Heart right ventricle (tissue), 16 donors: ENCODE measurements at regions not wholly inside any gene's neighbourhood (a gene's known extent, or its start where the extent isn't known, plus 50 kb on each side); places are given as distances from the start of the nearest gene placed in this dataset.

Source experiments
- ATAC-seq, 8 donors: fragments of 200-7000 bp; cut with Tn5 transposase; one replicate each; pipeline ENCODE4 v1.9.1; 2020; ENCODE audit warnings: mild to moderate bottlenecking in 8 of 8, moderate library complexity in 8 of 8, moderate number of reproducible peaks in 1 of 8
- DNase-seq, 2 donors: peaks; one replicate each; pipeline ENCODE4 v3.0.0-alpha.2; 2020
- H3K27ac ChIP-seq, 10 donors: fragments of 200-600 bp; sonication (generic) in 2 of 10; one replicate each; pipeline versions ENCODE4 v1.5.0 to v1.8.0; 2020 to 2022; ENCODE audit warnings: mild to moderate bottlenecking in 3 of 10
- H3K27me3 ChIP-seq, 7 donors: fragments of 200-600 bp; one replicate each; pipeline ENCODE4 v1.8.0; 2021 to 2022; ENCODE audit warnings: mild to moderate bottlenecking in 2 of 7
- H3K36me3 ChIP-seq, 9 donors: fragments of 200-600 bp; sonication (generic) in 1 of 9; one replicate each; pipeline versions ENCODE4 v1.5.0 to v1.8.0; 2020 to 2022; ENCODE audit warnings: mild to moderate bottlenecking in 2 of 9
- H3K4me1 ChIP-seq, 9 donors: fragments of 200-600 bp; sonication (generic) in 1 of 9; one replicate each; pipeline versions ENCODE4 v1.5.0 to v1.8.0; 2020 to 2022; ENCODE audit warnings: mild to moderate bottlenecking in 4 of 9
- H3K4me3 ChIP-seq, 10 donors: fragments of 200-600 bp; sonication (generic) in 2 of 10; one replicate each; pipeline versions ENCODE4 v1.5.0 to v1.8.0; 2020 to 2022; ENCODE audit warnings: mild to moderate bottlenecking in 7 of 10, moderate library complexity in 2 of 10
- H3K9me3 ChIP-seq, 11 donors: fragments of 200-600 bp in 10 of 11; sonication (generic) in 2 of 11; one replicate each; pipeline versions ENCODE4 v1.5.0 to v1.8.0; 2013 to 2022; ENCODE audit warnings: mild to moderate bottlenecking in 2 of 11, control low read depth in 1 of 11, moderate library complexity in 1 of 11
- WGBS, 2 donors: extraction: QIAGEN DNeasy Blood & Tissue Kit; methylation state at CpG; one replicate each; pipeline ENCODE4 v1.1.7; 2013; ENCODE audit warnings: inconsistent platforms in 1 of 2; 5-methylcytosine and 5-hydroxymethylcytosine counted together
- intact Hi-C, 10 donors: fragments of 100-400 bp; cut with DNase I; formaldehyde crosslinking; loops; one replicate each; pipeline versions ENCODE4 v1.11.1 to v1.14.2; 2022
- TF ChIP-seq, protein P1 (sequence below), 9 donors: fragments of 200-600 bp; sonication (generic) in 2 of 9; IDR thresholded peaks; one replicate each; pipeline versions ENCODE4 v1.5.0 to v1.8.0; 2021 to 2022; ENCODE audit warnings: antibody characterized with exemption in 9 of 9, mild to moderate bottlenecking in 5 of 9, moderate library complexity in 1 of 9
- donor health status: Arrhythmogenic right ventricular cardiomyopathy.
- donor health status: ischemic (EF 13 %, LVEDD 7.1; RV severe dilation, severe dysfunction).
- donor health status: healthy with polysubstance abuse.
- donor health status: DM: no; HTN: yes; CAD: no.
- donor health status: DM: no; HTN: no; CAD: no.
- donor health status: ischemic (EF 25% LVEDD 6.9; RV normal size, moderate dysfunction).
- donor health status: ischemic (EF 25% LVEDD 5.7; RV mildly dilated, moderate dysfunction).
- donor health status: healthy.
- donor health status: DM: yes; HTN: yes; CAD: no.
- donor health status: Ischemic cardiomyopathy.
- donor health status: ischemic (EF 35%, LVEDD 5.7; RV mildly dilated, moderate dysfunction).
- donor health status: nonischemic (EF 11% LVEDD 7.7; RV severe dilation, severe dysfunction).
- donor health status: DM: yes; HTN: yes; CAD: no.
- donor health status: PGD.
- donor health status: ischemic (EF 29% LVEDD 5.4; RV normal size, mild dysfunction).
- donor health status: nonischemic (EF 23%, LVEDD 6.1; RV moderate dilation, normal function).

DNA sequence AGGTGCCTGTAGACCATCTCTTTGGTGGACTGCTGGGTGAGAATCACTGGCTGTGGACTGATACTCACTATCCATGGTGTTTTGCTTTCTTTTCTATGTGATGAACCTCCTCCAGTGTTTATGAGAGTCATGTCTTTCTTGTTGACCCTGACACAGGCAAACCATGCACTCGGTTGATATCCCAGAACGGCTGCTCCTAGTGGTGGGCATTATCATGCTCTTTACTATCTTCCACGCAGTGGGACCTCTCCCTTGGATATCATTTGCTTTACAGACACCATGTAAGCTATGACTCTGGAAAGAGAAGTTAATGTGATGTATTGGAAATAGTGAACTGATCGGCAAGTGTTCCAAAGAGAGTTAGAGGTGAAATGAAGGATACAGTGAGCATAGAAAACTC, 1455.6 kb downstream of the BRINP3 start:
- Histone ChIP-seq H3K27ac (no peak overlapping the region), H3K9me3 (peaks cover 0 to 27% (median 0%) of the 10 kb centered on the region in 11 donors), H3K27me3 (no peaks in the 10 kb centered on the region), H3K4me1 (no peaks in the 10 kb centered on the region), H3K36me3 (no peaks in the 10 kb centered on the region), H3K4me3 (no peak overlapping the region)
- 86 to 88% methylated on average over 4 of the region's 4 CpGs for WGBS, 2 donors
- TF ChIP-seq, protein P1, sequence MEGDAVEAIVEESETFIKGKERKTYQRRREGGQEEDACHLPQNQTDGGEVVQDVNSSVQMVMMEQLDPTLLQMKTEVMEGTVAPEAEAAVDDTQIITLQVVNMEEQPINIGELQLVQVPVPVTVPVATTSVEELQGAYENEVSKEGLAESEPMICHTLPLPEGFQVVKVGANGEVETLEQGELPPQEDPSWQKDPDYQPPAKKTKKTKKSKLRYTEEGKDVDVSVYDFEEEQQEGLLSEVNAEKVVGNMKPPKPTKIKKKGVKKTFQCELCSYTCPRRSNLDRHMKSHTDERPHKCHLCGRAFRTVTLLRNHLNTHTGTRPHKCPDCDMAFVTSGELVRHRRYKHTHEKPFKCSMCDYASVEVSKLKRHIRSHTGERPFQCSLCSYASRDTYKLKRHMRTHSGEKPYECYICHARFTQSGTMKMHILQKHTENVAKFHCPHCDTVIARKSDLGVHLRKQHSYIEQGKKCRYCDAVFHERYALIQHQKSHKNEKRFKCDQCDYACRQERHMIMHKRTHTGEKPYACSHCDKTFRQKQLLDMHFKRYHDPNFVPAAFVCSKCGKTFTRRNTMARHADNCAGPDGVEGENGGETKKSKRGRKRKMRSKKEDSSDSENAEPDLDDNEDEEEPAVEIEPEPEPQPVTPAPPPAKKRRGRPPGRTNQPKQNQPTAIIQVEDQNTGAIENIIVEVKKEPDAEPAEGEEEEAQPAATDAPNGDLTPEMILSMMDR (IDR thresholded peaks at IDR 0.05), result no peak
- intact Hi-C loops, result no loop called here
- ATAC-seq (no peak), DNase-seq (no peak)

DNA sequence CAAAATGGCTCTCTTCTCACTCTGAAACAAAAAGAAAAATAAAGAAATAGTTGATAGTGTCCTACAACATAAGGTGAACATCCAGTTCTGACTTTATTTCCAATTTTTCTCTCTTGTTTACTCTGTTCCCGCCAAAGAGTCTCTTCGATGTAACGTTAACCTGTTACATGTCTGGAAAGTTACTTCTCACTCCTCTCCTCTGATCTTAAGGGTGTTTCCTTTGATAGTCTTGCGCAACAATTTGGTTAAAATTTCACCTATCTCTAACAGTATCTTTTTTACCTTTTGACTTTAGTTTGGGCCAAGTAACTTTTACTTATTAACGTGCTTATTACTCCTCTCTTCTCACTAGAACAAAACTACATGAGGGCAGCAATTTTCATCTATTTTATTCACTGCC, 1450.2 kb downstream of the BRINP3 start:
- TF ChIP-seq, protein P1 (IDR thresholded peaks at IDR 0.05), result no peak
- WGBS, 2 donors, result 80 to 86% methylated on average over 5 of the region's 5 CpGs
- no peak overlapping the region for H3K27ac ChIP-seq
- intact Hi-C loops, result no loop called here
- no peak overlapping the region for H3K4me3 ChIP-seq
- no peaks in the 10 kb centered on the region for H3K27me3 ChIP-seq
- peaks cover 0 to 13% (median 0%) of the 10 kb centered on the region in 11 donors for H3K9me3 ChIP-seq
- DNase-seq (no peak), ATAC-seq (no peak)
- no peaks in the 10 kb centered on the region for H3K36me3 ChIP-seq
- H3K4me1 ChIP-seq, result no peaks in the 10 kb centered on the region

DNA sequence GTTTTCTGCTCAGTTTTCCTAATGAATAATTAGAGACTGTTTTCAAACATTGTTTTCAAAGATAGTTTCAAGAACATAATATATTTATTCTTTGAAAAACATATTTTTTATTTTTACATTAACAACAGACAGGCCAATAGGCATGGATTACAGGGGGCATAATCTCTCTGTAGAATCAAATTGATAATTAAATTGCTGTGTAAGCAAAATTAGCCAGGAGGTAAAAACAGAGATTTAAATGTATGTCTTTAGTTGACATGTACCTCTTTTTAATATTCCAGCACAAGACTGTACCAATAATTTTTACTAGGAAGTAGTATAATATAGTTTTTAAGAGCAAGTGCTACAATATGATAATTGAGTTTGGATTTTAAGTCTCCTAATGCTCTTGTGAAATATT, 1444.5 kb downstream of the BRINP3 start:
- TF ChIP-seq, protein P1 (IDR thresholded peaks at IDR 0.05), result no peak

GRCh38 chr1:189036628-189037027, 1441.0 kb downstream of the BRINP3 start:
- Histone ChIP-seq H3K36me3 (no peaks in the 10 kb centered on the region), H3K27me3 (no peaks in the 10 kb centered on the region), H3K9me3 (peaks cover 0 to 1% (median 0%) of the 10 kb centered on the region in 11 donors), H3K27ac (no peak overlapping the region), H3K4me1 (no peaks in the 10 kb centered on the region), H3K4me3 (no peak overlapping the region)
- ATAC-seq (no peak), DNase-seq (no peak)
- intact Hi-C loops, result no loop called here
- TF ChIP-seq, protein P1 (IDR thresholded peaks at IDR 0.05), result no peak
- WGBS, 2 donors, result 56 to 75% methylated on average over 3 of the region's 3 CpGs

More for the DNA sequence above, 1444.5 kb downstream of the BRINP3 start:
- Histone ChIP-seq H3K27me3 (no peaks in the 10 kb centered on the region), H3K36me3 (no peaks in the 10 kb centered on the region), H3K9me3 (no peaks in the 10 kb centered on the region), H3K4me1 (no peaks in the 10 kb centered on the region), H3K27ac (no peak overlapping the region), H3K4me3 (no peak overlapping the region)
- intact Hi-C loops, result no loop called here
- no peak for DNase-seq
- ATAC-seq, result no peak

GRCh38 chr1:189046127-189046526, 1431.5 kb downstream of the BRINP3 start:
- TF ChIP-seq, protein P1 (IDR thresholded peaks at IDR 0.05), result no peak
- no peaks in the 10 kb centered on the region for H3K27me3 ChIP-seq
- WGBS, 2 donors, result 41 to 51% methylated on average over 2 of the region's 2 CpGs
- intact Hi-C loops, result no loop called here
- no peaks in the 10 kb centered on the region for H3K4me1 ChIP-seq
- H3K36me3 ChIP-seq, result no peaks in the 10 kb centered on the region
- H3K9me3 ChIP-seq, result peaks cover 0 to 15% (median 0%) of the 10 kb centered on the region in 11 donors
- no peak for DNase-seq
- ATAC-seq, result no peak
- H3K4me3 ChIP-seq, result no peak overlapping the region
- no peak overlapping the region for H3K27ac ChIP-seq
